ENCODE measurements at regions not wholly inside any gene's neighbourhood (a gene's known extent, or its start where the extent isn't known, plus 50 kb on each side); places are given as distances from the start of the nearest gene placed in this dataset.

DNA sequence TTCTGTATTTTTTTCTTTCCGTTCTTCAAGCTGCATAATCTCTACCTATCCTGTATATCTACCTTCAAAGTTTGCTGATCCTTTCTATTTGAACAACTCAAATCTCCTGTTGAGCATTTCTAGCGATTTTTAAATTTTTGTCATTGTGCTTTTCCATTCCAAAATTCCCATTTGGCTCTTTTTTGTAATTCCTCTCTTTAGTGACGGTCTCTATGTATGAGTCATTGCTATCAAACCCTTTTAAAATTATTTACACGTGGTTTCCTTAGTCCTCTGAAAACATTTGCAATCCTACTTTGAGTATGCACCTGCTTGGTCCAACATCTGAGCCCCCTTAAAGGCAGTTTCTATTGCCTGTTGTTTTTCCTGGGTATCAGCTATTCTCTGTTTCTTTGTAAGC lies 100.5 kb upstream of the FOXC1 start:
- CTCF ChIA-PET: interaction anchor here (1.2 to 7.9 kb wide), 4 partner anchors 11 to 97 kb away, joined by 3 to 43 read pairs (median 6); no protein-coding TSS in a partner anchor
- TF ChIP-seq, protein P1, sequence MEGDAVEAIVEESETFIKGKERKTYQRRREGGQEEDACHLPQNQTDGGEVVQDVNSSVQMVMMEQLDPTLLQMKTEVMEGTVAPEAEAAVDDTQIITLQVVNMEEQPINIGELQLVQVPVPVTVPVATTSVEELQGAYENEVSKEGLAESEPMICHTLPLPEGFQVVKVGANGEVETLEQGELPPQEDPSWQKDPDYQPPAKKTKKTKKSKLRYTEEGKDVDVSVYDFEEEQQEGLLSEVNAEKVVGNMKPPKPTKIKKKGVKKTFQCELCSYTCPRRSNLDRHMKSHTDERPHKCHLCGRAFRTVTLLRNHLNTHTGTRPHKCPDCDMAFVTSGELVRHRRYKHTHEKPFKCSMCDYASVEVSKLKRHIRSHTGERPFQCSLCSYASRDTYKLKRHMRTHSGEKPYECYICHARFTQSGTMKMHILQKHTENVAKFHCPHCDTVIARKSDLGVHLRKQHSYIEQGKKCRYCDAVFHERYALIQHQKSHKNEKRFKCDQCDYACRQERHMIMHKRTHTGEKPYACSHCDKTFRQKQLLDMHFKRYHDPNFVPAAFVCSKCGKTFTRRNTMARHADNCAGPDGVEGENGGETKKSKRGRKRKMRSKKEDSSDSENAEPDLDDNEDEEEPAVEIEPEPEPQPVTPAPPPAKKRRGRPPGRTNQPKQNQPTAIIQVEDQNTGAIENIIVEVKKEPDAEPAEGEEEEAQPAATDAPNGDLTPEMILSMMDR (IDR thresholded peaks at IDR 0.05; ENCODE audit: control extremely low read depth, extremely low read depth, low read depth, missing control alignments): no peak
- POLR2A ChIA-PET: no interaction called here
- DNase-seq (ENCODE audit: extremely low spot score): no peak

DNA sequence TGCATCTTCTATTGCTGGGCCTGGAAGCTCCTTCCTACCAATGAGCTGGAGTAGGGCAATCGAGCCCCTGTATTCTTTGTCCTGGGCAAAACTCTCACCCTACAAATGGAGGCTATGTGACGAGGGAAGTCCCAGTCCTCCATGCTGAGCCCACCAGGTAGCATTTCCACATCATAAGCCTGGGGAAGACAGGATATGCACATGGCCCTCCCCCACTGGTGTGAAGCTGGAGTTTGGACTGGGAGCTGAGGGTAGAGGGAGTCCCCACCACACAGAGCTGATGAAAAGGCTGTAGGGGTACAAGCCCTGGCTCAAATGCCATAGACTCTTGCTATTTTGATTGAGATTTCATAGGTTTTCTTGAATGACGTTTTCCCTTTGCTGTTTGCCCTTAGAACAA lies 99.5 kb upstream of the FOXC1 start:
- POLR2A ChIA-PET: no interaction called here
- CTCF ChIA-PET: interaction anchor here (1.9 to 7.9 kb wide), 3 partner anchors 12 to 29 kb away, joined by 4 to 43 read pairs (median 7); no protein-coding TSS in a partner anchor
- TF ChIP-seq, protein P1 (IDR thresholded peaks at IDR 0.05; ENCODE audit: control extremely low read depth, extremely low read depth, low read depth, missing control alignments): no peak
- no peak for DNase-seq (ENCODE audit: extremely low spot score)

DNA sequence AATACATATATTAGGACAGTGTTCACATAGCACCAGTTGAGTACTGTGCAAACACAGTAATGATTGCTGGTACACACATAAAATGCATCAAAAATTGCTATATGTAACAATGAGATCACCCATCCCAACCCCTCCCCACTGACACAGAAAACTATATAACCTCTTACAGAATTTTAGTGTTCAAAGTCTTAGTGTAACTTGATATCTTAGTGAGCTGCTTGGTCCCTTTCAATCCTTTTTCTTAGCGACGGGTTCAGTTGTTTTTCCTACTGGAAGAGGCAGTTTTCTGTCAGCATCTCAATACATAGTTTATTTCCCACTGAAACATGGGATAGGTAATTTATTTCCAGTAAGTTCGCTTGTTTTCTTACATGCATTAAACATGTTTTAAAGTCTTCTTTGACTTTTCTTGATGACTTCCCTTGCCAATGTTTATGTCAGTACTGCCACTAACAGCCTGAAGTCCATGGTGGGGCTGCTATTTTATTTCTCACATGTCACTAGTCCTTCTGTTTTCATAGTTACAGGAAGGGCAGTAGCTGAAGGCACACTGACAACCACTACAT lies 96.4 kb upstream of the FOXC1 start:
- no peak for DNase-seq (ENCODE audit: extremely low spot score)
- ChIA-PET CTCF (interaction anchor here (7.9 kb wide), 1 partner anchor 11 kb away, joined by 43 read pairs; no protein-coding TSS in a partner anchor), POLR2A (no interaction called here)
- TF ChIP-seq, protein P1 (IDR thresholded peaks at IDR 0.05; ENCODE audit: control extremely low read depth, extremely low read depth, low read depth, missing control alignments): no peak

DNA sequence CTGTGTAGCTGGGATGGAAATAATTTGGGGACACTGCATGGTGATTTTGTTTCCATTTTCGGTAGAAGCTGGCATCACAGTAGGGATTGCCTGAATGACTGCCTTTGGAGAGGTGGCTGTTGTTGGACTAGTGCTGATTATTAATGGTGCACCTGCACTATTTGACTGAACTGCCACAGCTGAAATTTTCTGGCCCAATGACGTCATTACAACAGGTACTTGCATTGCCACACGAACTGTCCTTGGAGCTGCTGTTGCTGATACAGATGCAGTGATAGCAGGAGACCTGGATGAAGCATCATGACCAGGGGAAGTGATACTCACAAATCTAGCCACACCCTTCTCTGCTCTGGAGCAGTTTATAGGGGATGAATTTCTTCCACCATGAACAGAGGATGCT lies 95.6 kb upstream of the FOXC1 start:
- DNase-seq (ENCODE audit: extremely low spot score): no peak
- CTCF ChIA-PET: interaction anchor here (1.2 to 7.9 kb wide), 2 partner anchors 10 to 42 kb away, joined by 3 to 43 read pairs; no protein-coding TSS in a partner anchor
- TF ChIP-seq, protein P1 (IDR thresholded peaks at IDR 0.05; ENCODE audit: control extremely low read depth, extremely low read depth, low read depth, missing control alignments): no peak
- POLR2A ChIA-PET: no interaction called here

DNA sequence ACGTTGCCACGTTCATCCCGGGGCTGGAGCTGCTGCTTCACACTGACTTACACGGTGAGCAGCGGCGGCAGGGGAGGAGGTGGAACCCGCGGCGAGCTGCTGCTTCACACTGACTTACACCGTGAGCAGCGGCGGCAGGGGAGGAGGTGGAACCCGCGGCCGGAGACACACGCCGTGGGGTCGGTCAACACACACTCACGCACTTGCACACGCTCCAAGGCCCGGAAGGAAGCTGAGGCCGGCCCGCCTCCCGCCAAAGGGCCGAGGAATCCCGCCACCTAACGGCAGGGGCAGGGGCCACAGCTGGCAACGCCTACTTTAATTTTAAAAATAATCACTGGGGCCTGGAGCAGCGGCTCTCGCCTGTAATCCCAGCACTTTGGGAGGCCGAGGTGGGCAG lies 94.4 kb upstream of the FOXC1 start:
- TF ChIP-seq, protein P1 (IDR thresholded peaks at IDR 0.05; ENCODE audit: control extremely low read depth, extremely low read depth, low read depth, missing control alignments): no peak
- no peak for DNase-seq (ENCODE audit: extremely low spot score)
- CTCF ChIA-PET: interaction anchor here (7.9 kb wide), 1 partner anchor 9 kb away, joined by 43 read pairs; no protein-coding TSS in a partner anchor
- POLR2A ChIA-PET: no interaction called here

DNA sequence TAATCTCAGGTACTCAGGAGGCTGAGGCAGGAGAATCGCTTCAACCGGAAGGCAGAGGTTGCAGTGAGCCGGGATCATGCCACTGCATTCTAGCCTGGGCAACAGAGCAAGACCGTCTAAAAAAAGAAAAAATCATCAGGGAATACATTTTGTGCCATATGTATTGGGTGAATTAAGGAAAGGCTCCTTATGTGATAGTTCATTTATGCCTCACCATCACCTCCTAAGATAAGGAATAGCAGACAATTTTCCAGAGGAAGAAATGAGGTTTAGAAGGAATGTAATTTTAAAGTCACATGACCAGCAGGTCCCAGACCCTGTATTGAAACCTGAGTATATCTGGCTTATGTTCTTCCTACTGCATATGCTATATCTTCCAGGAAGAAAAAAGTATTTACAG lies 93.9 kb upstream of the FOXC1 start:
- TF ChIP-seq, protein P1 (IDR thresholded peaks at IDR 0.05; ENCODE audit: control extremely low read depth, extremely low read depth, low read depth, missing control alignments): no peak
- ChIA-PET POLR2A (no interaction called here), CTCF (interaction anchor here (7.9 kb wide), 1 partner anchor 8 kb away, joined by 43 read pairs; no protein-coding TSS in a partner anchor)
- DNase-seq (ENCODE audit: extremely low spot score): no peak

All from GM10248 (cell line).